RWPE1 (cell line): ENCODE measurements at regions not wholly inside any gene's neighbourhood (a gene's known extent, or its start where the extent isn't known, plus 50 kb on each side); places are given as distances from the start of the nearest gene placed in this dataset.

ENCODE experiments used
- CTCF ChIA-PET: fragments of 350-600 bp; sonication (Branson Sonifier 250); formaldehyde crosslinking; extraction: SDS; loops from one replicate; lab custom pipeline; 2021; lab: Yijun Ruan, JAX
- POLR2A ChIA-PET: fragments of 400-600 bp; formaldehyde crosslinking; extraction: SDS; loops from one replicate; lab custom pipeline; 2020; ENCODE audit warnings: antibody characterized with exemption; ENCODE audit not compliant: low non-redundant PET; lab: Yijun Ruan, JAX
- DNase-seq: peaks from one replicate; pipeline ENCODE4 v3.0.0; 2012; ENCODE audit warnings: low spot score
- H3K27ac ChIP-seq: fragments of 450-650 bp; 2 replicates; pipeline ENCODE4 v1.5.1; 2017
- CTCF ChIP-seq: fragments of 450-650 bp; conservative IDR thresholded peaks from 2 replicates; pipeline ENCODE4 v1.5.1; 2017; ENCODE audit warnings: low read depth, mild to moderate bottlenecking

- H3K27ac ChIP-seq = no peak overlapping the region
- ChIA-PET CTCF (no interaction called here), POLR2A (no interaction called here)
- no peak for DNase-seq
- TF ChIP-seq CTCF = no peak
Observed at GRCh38 chr3:88657459-88657858, 450.0 kb upstream of the EPHA3 start.

GRCh38 chr3:88661433-88661824 is 446.0 kb upstream of the EPHA3 start:
- ChIA-PET CTCF (no interaction called here), POLR2A (no interaction called here)
- no peak for DNase-seq
- no peak overlapping the region for H3K27ac ChIP-seq
- no peak for TF ChIP-seq CTCF

- ChIA-PET POLR2A (no interaction called here), CTCF (no interaction called here)
- H3K27ac ChIP-seq = no peak overlapping the region
- DNase-seq = no peak
- TF ChIP-seq CTCF = no peak
Observed at GRCh38 chr3:88668180-88668579, 439.2 kb upstream of the EPHA3 start.

GRCh38 chr3:88671573-88671972 is 435.8 kb upstream of the EPHA3 start:
- no peak for TF ChIP-seq CTCF
- H3K27ac ChIP-seq = no peak overlapping the region
- ChIA-PET POLR2A (no interaction called here), CTCF (no interaction called here)
- DNase-seq = no peak

GRCh38 chr3:88677298-88677697 is 430.1 kb upstream of the EPHA3 start:
- ChIA-PET POLR2A (no interaction called here), CTCF (no interaction called here)
- no peak overlapping the region for H3K27ac ChIP-seq
- TF ChIP-seq CTCF = no peak
- no peak for DNase-seq

- H3K27ac ChIP-seq = no peak overlapping the region
- DNase-seq = peak; percentile 0
- CTCF ChIA-PET = no interaction called here
- no peak for TF ChIP-seq CTCF
- POLR2A ChIA-PET = no interaction called here
Observed at GRCh38 chr3:88678747-88679146, 428.7 kb upstream of the EPHA3 start.

- H3K27ac ChIP-seq = no peak overlapping the region
- TF ChIP-seq CTCF = no peak
- ChIA-PET CTCF (no interaction called here), POLR2A (no interaction called here)
- no peak for DNase-seq
Observed at GRCh38 chr3:88690287-88690686, 417.1 kb upstream of the EPHA3 start.
